HUDEP-2 (cell line): ENCODE measurements at regions not wholly inside any gene's neighbourhood (a gene's known extent, or its start where the extent isn't known, plus 50 kb on each side); places are given as distances from the start of the nearest gene placed in this dataset.
"Not testable (repeated sequence)": the region's sequence is repeated elsewhere in the genome, so short reads cannot be mapped to it uniquely, and the experiment has no call there.

Source experiments
- DNase-seq, 76 experiments: peaks; one replicate each; lab custom pipeline; 2025; ENCODE audit not compliant: unreplicated experiment in 76 of 76; lab: John Stamatoyannopoulos, UW

DNA sequence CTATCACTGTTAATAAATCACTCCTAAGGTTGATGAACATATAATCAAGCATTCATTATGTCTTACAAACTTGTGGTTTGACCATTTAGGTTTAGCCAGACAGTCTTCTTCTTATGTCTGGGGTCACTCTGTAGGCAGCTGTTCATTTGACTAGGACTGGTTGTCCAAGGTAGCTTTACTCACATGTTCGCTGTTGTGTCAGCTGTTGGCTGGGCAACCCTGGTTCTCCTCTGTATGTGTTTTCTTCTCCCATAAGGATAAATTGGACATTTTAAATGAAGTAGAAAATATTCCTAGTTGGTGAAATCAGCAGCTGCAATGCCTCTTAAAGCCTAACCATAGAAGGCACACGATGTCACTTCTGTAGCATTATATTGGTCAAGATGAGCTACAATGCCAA is 635.1 kb downstream of the EPHA3 start:
- DNase-seq: no peak

DNA sequence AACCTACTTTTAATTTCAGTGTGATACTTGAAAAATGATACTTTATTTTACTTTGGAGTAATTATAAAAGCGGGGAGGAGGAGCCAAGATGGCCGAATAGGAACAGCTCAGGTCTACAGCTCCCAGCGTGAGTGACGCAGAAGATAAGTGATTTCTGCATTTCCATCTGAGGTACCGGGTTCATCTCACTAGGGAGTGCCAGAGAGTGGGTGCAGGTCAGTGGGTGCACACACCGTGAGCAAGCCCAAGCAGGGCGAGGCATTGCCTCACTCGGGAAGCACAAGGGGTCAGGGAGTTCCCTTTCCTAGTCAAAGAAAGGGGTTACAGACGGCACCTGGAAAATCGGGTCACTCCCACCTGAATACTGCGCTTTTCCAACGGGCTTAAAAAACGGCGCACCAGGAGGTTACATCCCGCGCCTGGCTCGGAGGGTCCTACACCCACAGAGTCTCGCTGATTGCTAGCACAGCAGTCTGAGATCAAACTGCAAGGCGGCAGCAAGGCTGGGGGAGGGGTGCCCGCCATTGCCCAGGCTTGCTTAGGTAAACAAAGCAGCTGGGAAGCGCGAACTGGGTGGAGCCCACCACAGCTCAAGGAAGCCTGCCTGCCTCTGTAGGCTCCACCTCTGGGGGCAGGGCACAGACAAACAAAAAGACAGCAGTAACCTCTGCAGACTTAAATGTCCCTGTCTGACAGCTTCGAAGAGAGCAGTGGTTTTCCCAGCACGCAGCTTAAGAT is 640.3 kb downstream of the EPHA3 start:
- not testable (repeated sequence) for DNase-seq

DNA sequence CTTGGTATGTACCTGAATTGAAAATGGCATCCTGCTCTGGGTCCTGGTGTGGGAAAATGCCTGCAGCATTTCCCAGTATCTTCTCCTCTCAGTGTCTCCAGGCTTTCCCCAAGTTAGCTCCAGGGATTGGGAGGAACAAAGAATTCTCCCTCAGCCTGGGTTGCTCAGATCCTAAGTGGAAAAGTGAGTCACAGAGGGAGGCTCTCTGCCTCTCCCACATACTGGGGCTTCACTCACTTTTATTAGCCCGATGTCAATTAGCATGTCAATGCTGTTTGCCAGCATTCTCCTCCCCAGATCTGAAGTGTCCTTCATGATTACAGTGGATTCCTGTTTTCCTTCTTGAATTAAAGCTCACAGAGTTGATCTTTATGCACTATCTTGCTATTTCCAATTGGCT is 655.0 kb downstream of the EPHA3 start:
- DNase-seq: no peak

DNA sequence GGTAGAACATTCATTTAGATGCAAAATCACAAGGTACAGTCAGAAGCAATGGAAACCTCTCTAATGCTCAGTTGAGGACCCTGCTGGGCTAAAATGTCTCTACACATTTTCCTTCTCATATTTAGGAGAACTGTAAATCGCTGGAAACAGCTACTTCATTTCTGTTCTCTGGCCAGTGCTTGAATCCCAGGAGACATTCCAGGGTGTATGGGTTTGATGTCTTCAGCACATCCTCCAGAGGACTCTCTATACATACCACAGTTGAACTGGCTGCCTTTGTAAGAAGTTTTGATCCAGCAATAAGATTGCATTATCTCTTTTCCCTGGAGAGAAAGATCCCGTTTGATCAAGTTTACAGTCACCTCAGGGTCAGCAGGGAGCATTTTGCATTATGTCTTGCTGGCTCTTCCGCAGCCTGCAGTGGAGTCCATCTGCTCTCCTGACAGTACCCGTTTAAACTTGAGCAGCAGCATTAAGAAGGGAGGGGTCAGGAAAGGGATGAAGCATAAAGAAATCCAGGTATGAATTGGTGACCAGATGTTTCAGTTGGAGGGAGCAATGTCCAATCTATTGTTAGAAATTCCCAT is 676.0 kb downstream of the EPHA3 start:
- no peak for DNase-seq

DNA sequence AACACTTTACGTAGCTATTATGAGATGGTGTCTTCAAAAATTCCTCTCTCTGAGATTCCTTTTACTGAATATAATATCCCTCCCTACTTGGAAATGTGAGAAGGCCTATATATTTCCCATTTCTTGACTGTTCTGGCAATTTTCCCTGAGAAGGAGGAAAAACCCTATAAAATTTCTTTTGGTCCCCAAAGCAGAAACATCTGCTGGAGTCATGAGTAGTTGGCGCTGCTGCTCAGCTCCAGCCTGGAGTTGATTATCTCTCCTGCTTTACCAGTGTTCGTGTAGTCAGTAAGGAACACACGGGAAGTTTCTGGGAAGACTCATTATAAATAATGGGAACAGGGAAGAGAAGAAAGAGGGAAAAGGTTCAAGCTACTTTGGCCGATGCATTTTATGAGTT is 680.1 kb downstream of the EPHA3 start:
- no peak for DNase-seq

DNA sequence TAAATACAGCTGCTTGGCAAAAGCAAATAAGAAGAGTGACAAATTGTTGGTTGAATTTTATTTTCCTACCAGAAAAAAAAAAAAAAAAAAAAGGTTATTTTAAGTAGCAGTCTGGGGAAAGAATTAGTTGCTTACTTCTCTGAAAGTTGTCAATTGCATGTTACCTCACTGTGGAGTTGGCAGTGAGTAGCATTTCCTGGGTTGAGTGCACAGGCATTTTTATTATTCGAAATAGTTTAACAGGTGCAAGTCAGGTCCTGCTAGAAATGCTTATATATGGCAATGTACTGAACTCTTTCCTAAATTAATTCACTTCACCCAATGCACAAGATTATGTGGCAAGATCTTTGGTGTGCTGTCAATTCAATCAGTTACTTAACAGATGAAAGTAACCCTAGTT is 680.6 kb downstream of the EPHA3 start:
- DNase-seq: no peak

- no peak for DNase-seq
Measured at GRCh38 chr3:89795506-89795905, 688.1 kb downstream of the EPHA3 start.

- no peak for DNase-seq
Measured at GRCh38 chr3:89802881-89803280, 695.5 kb downstream of the EPHA3 start.

DNA sequence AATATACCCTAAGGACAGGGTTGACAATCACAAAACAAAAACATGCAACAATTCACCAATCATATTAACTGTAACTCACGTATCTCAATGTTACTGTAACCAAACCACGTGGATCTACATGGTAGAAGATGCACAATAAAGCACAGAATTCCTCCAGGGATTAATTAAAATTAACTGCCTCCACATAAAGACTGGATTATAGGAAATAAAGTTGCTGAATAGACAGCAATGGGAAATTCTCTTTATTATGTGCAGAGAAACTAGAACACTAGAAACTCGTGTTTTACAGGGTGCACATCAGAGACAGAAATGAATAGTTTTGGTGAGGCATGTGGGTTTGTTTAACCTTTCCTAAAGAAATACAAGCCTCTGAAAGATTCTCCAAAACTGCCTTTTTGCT is 696.3 kb downstream of the EPHA3 start:
- no peak for DNase-seq

DNA sequence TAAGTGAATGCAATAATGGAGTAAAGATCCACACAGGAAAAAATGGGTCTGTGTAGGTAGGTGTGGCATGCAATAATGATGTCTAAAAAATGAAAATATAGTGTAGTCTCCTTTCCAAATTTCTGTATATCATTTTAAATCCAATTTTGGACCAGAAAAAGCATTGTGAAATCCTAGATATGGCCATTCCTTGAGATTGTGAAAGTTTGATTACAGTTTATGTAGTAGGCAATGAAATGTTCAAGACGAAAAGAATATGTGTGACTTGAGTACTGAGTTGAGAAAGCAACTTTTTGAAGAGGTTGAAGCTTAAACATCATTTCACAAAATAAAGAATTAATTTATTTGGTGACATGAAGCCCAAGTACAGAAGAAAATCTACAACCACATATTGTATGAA is 698.7 kb downstream of the EPHA3 start:
- no peak for DNase-seq

DNA sequence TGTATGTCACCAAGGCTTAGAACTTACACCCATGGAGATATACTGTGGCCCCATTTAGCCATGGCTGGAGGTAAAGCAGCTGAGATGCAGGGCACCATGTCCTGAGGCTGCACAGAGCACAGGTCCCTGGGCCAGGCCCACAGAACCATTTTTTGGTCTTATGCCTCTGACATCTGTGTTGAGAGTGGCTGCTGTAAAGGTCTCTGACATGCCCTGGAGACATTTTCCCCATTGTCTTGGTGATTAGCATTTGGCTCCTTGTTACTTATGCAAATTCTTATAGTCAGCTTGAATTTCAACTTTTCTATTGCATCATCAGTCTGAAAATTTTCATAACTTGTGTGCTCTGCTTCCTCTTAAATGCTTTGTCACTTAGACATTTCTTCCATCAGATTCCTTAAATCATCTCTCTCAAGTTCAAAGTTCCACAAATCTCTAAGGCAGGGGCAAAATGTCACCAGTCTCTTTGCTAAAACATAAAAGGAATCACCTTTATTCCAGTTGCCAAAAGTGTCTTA is 701.3 kb downstream of the EPHA3 start:
- DNase-seq: no peak

DNA sequence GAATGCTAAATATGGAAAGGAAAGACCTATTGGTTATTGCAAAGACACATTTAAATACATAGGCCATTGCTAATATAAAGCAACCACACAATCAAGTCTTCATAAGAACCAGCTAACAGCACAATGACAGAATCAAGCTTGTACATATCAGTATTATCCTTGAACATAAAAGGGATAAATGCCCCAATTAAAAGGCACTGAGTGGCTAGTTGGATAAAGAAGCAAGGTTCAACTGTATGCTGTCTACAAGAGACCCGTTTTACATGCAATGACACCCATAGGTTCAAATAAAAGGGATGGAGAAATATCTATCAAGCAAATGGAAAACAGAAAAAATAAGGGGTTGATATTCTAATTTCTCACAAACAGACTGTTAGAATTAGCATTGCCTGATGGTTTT is 706.1 kb downstream of the EPHA3 start:
- DNase-seq: no peak

GRCh38 chr3:89841041-89841440 is 733.6 kb downstream of the EPHA3 start:
- DNase-seq: no peak

DNA sequence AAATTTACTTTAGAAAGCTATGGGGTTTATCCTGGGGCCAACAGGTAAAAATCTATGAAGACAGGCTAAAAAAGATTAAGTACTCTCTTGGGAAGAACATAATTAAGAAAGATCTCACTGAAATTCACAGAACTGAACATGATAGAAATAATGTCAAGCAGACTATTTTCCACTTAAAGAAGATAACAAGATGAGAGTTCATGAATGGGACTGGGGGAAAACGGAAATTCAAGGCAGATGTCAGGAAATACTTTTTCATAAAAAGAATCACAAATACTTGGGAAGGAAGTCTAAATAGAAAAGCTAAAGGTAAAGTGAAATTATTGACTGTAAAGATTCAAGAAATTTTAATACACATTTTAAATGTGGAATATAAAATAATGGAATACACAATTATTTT is 737.6 kb downstream of the EPHA3 start:
- no peak for DNase-seq

GRCh38 chr3:89847955-89848354 is 740.5 kb downstream of the EPHA3 start:
- DNase-seq: no peak

GRCh38 chr3:89851974-89852621 is 744.7 kb downstream of the EPHA3 start:
- DNase-seq: peak in 4 of 76 experiments; percentile 0 to 21 (median 3)

DNA sequence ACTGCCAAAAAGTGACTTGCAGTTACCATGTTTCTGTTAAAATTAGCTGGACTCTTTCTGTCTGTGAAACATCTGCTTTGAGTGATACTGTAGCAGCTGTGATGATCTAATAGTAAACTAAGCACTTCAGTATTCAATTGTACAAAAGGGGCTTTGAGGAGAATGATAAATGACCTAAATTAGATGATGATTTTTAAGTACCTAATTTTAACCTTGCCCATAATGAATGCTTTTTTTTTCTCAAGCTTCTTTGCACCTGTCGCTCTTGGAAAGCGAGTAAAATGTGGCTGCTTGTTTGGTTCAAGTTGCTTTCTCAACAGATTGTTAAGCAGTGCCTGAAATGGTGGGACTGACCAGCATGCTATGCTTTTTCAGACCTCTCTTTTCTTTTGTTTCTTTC is 752.3 kb downstream of the EPHA3 start:
- DNase-seq: no peak

- no peak for DNase-seq
Measured at GRCh38 chr3:89867286-89867685, 759.9 kb downstream of the EPHA3 start.

- DNase-seq: no peak
Measured at GRCh38 chr3:89876116-89876515, 768.7 kb downstream of the EPHA3 start.

DNA sequence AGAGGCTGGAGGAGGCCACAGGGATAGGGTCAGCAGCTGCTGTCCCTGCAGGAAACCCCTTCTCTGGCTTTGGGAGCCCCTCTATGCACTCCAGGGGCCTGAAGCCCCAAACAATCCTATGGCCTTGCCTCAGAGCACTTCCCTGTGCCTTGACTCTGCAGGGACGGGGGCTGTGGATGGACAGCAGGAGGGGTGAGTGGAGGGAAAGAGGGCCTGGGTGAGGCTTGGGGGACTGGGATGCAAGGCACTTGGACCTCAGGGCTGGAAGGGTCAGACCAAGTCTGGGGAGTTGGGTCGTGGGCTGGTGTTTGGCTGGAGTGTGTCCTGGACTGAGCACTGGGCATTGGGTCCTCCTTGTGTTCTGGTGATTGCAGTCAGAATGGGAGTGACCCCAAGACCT is 769.8 kb downstream of the EPHA3 start:
- DNase-seq: no peak

- no peak for DNase-seq
Measured at GRCh38 chr3:89889386-89889785, 782.0 kb downstream of the EPHA3 start.

- no peak for DNase-seq
Measured at GRCh38 chr3:89908711-89909213, 801.3 kb downstream of the EPHA3 start.
